H9 (cell line): ENCODE measurements at regions not wholly inside any gene's neighbourhood (a gene's known extent, or its start where the extent isn't known, plus 50 kb on each side); places are given as distances from the start of the nearest gene placed in this dataset.

Experiments
- DNase-seq: peaks from one replicate; pipeline ENCODE4 v3.0.0-alpha.2; 2017
- H2AFZ ChIP-seq: one replicate; pipeline ENCODE4 v1.6.1; 2013; ENCODE audit warnings: mild to moderate bottlenecking, low read length, control low read depth, moderate library complexity
- H2AK5ac ChIP-seq: 2 replicates; pipeline ENCODE4 v1.6.1; 2013; ENCODE audit warnings: low read length, control low read depth, mixed read lengths; ENCODE audit not compliant: insufficient read length
- H2BK120ac ChIP-seq: one replicate; pipeline ENCODE4 v1.6.1; 2013; ENCODE audit warnings: low read depth, mild to moderate bottlenecking, low read length, control low read depth, inconsistent platforms; ENCODE audit not compliant: poor library complexity, severe bottlenecking
- H2BK12ac ChIP-seq: 2 replicates; pipeline ENCODE4 v1.6.1; 2013; ENCODE audit warnings: low read length, control low read depth, mixed read lengths, low read depth; ENCODE audit not compliant: insufficient read length
- H2BK15ac ChIP-seq: 2 replicates; pipeline ENCODE4 v1.6.1; 2013; ENCODE audit warnings: low read depth, low read length, control low read depth
- H2BK20ac ChIP-seq: one replicate; pipeline ENCODE4 v1.6.1; 2013; ENCODE audit warnings: low read depth, mild to moderate bottlenecking, low read length, control low read depth, inconsistent platforms; ENCODE audit not compliant: poor library complexity, severe bottlenecking
- H2BK5ac ChIP-seq: 2 replicates; pipeline ENCODE4 v1.6.1; 2013; ENCODE audit warnings: low read length, control low read depth, mixed read lengths; ENCODE audit not compliant: insufficient read length
- H3K14ac ChIP-seq: 2 replicates; pipeline ENCODE4 v1.6.1; 2013; ENCODE audit warnings: low read length, control low read depth; ENCODE audit not compliant: insufficient read depth
- H3K18ac ChIP-seq: 2 replicates; pipeline ENCODE4 v1.6.1; 2013; ENCODE audit warnings: low read depth, mild to moderate bottlenecking, mixed read lengths, low read length, control low read depth; ENCODE audit not compliant: insufficient read length
- H3K23ac ChIP-seq: 2 replicates; pipeline ENCODE4 v1.6.1; 2013; ENCODE audit warnings: low read length, control low read depth, mixed read lengths, low read depth; ENCODE audit not compliant: insufficient read length
- H3K23me2 ChIP-seq: 2 replicates; pipeline ENCODE4 v1.6.1; 2013; ENCODE audit warnings: low read depth, mild to moderate bottlenecking, mixed read lengths, low read length, control low read depth; ENCODE audit not compliant: insufficient read length, poor library complexity, severe bottlenecking
- H3K27ac ChIP-seq: 2 replicates; pipeline ENCODE4 v1.5.1; 2013; ENCODE audit warnings: low read length, control low read depth, mixed read lengths, low read depth; ENCODE audit not compliant: insufficient read length
- H3K27me3 ChIP-seq: 2 replicates; pipeline ENCODE4 v1.6.1; 2013; ENCODE audit warnings: low read length, control low read depth, inconsistent platforms; ENCODE audit not compliant: insufficient read depth
- H3K4ac ChIP-seq: 2 replicates; pipeline ENCODE4 v1.6.1; 2013; ENCODE audit warnings: low read depth, mild to moderate bottlenecking, control low read depth, inconsistent platforms, low read length, moderate library complexity
- H3K4me1 ChIP-seq: 2 replicates; pipeline ENCODE4 v1.6.1; 2013; ENCODE audit warnings: low read length, control low read depth, inconsistent platforms; ENCODE audit not compliant: insufficient read depth
- H3K4me2 ChIP-seq: 2 replicates; pipeline ENCODE4 v1.6.1; 2013; ENCODE audit warnings: low read length, control low read depth, mixed read lengths; ENCODE audit not compliant: insufficient read length, insufficient read depth
- H3K56ac ChIP-seq: 2 replicates; pipeline ENCODE4 v1.6.1; 2013; ENCODE audit warnings: low read depth, mild to moderate bottlenecking, mixed read lengths, low read length, control low read depth; ENCODE audit not compliant: insufficient read length
- H3K79me1 ChIP-seq: 2 replicates; pipeline ENCODE4 v1.6.1; 2013; ENCODE audit warnings: low read depth, mild to moderate bottlenecking, moderate library complexity, low read length, control low read depth, inconsistent platforms; ENCODE audit not compliant: insufficient read depth, poor library complexity, severe bottlenecking
- H3K79me2 ChIP-seq: 2 replicates; pipeline ENCODE4 v1.6.1; 2013; ENCODE audit warnings: low read length, control low read depth, inconsistent platforms; ENCODE audit not compliant: insufficient read depth
- H3K9ac ChIP-seq: 2 replicates; pipeline ENCODE4 v1.6.1; 2013; ENCODE audit warnings: low read length, control low read depth, mixed read lengths; ENCODE audit not compliant: insufficient read length; ENCODE audit errors: extremely low read depth
- H3K9me3 ChIP-seq: one replicate; pipeline ENCODE4 v1.6.1; 2013; ENCODE audit warnings: low read depth, low read length, inconsistent platforms; ENCODE audit not compliant: control insufficient read depth
- H3T11ph ChIP-seq: one replicate; pipeline ENCODE4 v1.6.1; 2013; ENCODE audit warnings: mild to moderate bottlenecking, low read length, control low read depth, inconsistent platforms
- H4K20me1 ChIP-seq: one replicate; pipeline ENCODE4 v1.6.1; 2013; ENCODE audit not compliant: control insufficient read depth, insufficient read length, insufficient read depth
- H4K5ac ChIP-seq: 2 replicates; pipeline ENCODE4 v1.6.1; 2013; ENCODE audit warnings: low read depth, mild to moderate bottlenecking, mixed read lengths, low read length, control low read depth; ENCODE audit not compliant: insufficient read length
- H4K8ac ChIP-seq: replicated peaks from 2 replicates; pipeline ENCODE4 v1.6.1; 2013; ENCODE audit warnings: low read length, control low read depth, mixed read lengths, low read depth; ENCODE audit not compliant: insufficient read length
- H4K91ac ChIP-seq: 2 replicates; pipeline ENCODE4 v1.6.1; 2013; ENCODE audit warnings: low read depth, mild to moderate bottlenecking, moderate library complexity, mixed read lengths, low read length, control low read depth; ENCODE audit not compliant: insufficient read length
- H3K27ac Mint-ChIP-seq, 3 experiments: 2 replicates in 2 of 3; 3 replicates in 1 of 3; pipeline ENCODE4 v1.8.0; 2020 to 2021; ENCODE audit warnings: mixed read lengths in 3 of 3, mild to moderate bottlenecking in 1 of 3, moderate library complexity in 1 of 3
- H3K27me3 Mint-ChIP-seq: 2 replicates; pipeline ENCODE4 v1.8.0; 2021; ENCODE audit warnings: low read depth, mild to moderate bottlenecking, moderate library complexity, mixed read lengths
- H3K36me3 Mint-ChIP-seq, 3 experiments: 2 replicates in 2 of 3; 3 replicates in 1 of 3; pipeline ENCODE4 v1.8.0; 2020 to 2021; ENCODE audit warnings: low read depth in 3 of 3, mixed read lengths in 3 of 3; ENCODE audit not compliant: insufficient read depth in 1 of 3
- H3K4me1 Mint-ChIP-seq, 2 experiments: 2 replicates each; pipeline ENCODE4 v1.8.0; 2020; ENCODE audit warnings: mixed read lengths in 2 of 2
- H3K4me3 Mint-ChIP-seq, 2 experiments: 2 replicates in 1 of 2; 3 replicates in 1 of 2; pipeline ENCODE4 v1.8.0; 2020 to 2021; ENCODE audit warnings: mild to moderate bottlenecking in 2 of 2, mixed read lengths in 2 of 2, moderate library complexity in 1 of 2
- H3K9me3 Mint-ChIP-seq, 2 experiments: 2 replicates in 1 of 2; 3 replicates in 1 of 2; pipeline ENCODE4 v1.8.0; 2020; ENCODE audit warnings: mild to moderate bottlenecking in 2 of 2, mixed read lengths in 2 of 2, moderate library complexity in 1 of 2
- CTCF ChIP-seq: fragments of 200-600 bp; sonication (generic); conservative IDR thresholded peaks from 3 replicates; pipeline ENCODE4 v1.8.0; 2021; ENCODE audit warnings: antibody characterized with exemption, mild to moderate bottlenecking
- WGBS: extraction: QIAGEN DNeasy Blood & Tissue Kit; methylation state at CpG from one replicate; pipeline ENCODE4 v1.1.7; 2013; ENCODE audit warnings: missing lambda C conversion rate, low lambda C conversion rate, mixed read lengths; ENCODE audit not compliant: insufficient read length; ENCODE audit errors: extremely low coverage; 5-methylcytosine and 5-hydroxymethylcytosine counted together

DNA sequence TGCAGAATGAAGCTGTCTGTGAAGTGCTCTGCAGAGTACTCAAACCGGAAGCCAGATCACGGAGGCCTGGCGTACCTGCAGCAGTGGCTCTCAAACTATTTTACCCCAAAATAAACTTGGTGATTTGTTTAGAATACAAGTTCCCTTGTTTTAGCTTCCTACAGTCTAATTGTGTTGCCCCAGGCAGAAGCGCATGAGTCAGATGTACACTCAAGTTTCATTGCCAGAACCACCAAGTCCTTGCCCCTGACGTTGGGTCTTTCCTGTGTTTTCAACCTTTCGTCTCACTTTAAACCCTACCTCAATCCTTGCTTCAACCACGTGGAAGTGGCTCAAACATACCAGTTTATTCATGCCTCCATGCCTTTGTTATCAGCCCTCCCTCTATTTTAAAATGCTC lies 66.2 kb upstream of the SLC7A11 start:
- TF ChIP-seq CTCF: no peak
- no peak overlapping the region for H2AK5ac ChIP-seq
- no peak overlapping the region for H2BK15ac ChIP-seq
- no peaks in the 10 kb centered on the region for H3K23me2 ChIP-seq
- no peak overlapping the region for H2BK5ac ChIP-seq
- no peak overlapping the region; a peak in 1 of 7 replicates for H3K27ac Mint-ChIP-seq
- peaks cover 0 to 2% (median 0%) of the 10 kb centered on the region in 3 experiments; a peak in 1 of 7 replicates for H3K36me3 Mint-ChIP-seq
- no peaks in the 10 kb centered on the region for H3K27me3 ChIP-seq
- no peaks in the 10 kb centered on the region for H3K79me1 ChIP-seq
- H4K5ac ChIP-seq: no peak overlapping the region
- H2BK20ac ChIP-seq: peak overlapping the region; percentile 26
- H3K56ac ChIP-seq: no peak overlapping the region
- no peaks in the 10 kb centered on the region; the same call in 1 of the 2 replicates for H3K4me1 ChIP-seq
- H3K9me3 ChIP-seq: no peaks in the 10 kb centered on the region
- no peaks in the 10 kb centered on the region for H4K20me1 ChIP-seq
- H4K91ac ChIP-seq: no peak overlapping the region
- H3K23ac ChIP-seq: no peak overlapping the region
- H3K79me2 ChIP-seq: no peaks in the 10 kb centered on the region
- WGBS: no CpG with 5 or more reads among the region's 7 CpGs
- H3K4me1 Mint-ChIP-seq: peaks cover 0 to 9% of the 10 kb centered on the region in 2 experiments; a peak in 1 of 4 replicates
- no peak overlapping the region for H2BK12ac ChIP-seq
- no peak overlapping the region for H2BK120ac ChIP-seq
- H3K27ac ChIP-seq: no peak overlapping the region
- H3K4ac ChIP-seq: no peak overlapping the region
- no peak overlapping the region for H3K18ac ChIP-seq
- no peak overlapping the region for H2AFZ ChIP-seq
- DNase-seq: no peak
- H4K8ac ChIP-seq: no peak overlapping the region
- H3T11ph ChIP-seq: no peak overlapping the region
- H3K14ac ChIP-seq: no peak overlapping the region
- H3K27me3 Mint-ChIP-seq: no peaks in the 10 kb centered on the region
- H3K9me3 Mint-ChIP-seq: no peaks in the 10 kb centered on the region; a peak in 1 of 5 replicates
- no peak overlapping the region for H3K4me3 Mint-ChIP-seq
- no peak overlapping the region for H3K4me2 ChIP-seq
- no peak overlapping the region for H3K9ac ChIP-seq
